ENCODE measurements at regions not wholly inside any gene's neighbourhood (a gene's known extent, or its start where the extent isn't known, plus 50 kb on each side); places are given as distances from the start of the nearest gene placed in this dataset.

DNA sequence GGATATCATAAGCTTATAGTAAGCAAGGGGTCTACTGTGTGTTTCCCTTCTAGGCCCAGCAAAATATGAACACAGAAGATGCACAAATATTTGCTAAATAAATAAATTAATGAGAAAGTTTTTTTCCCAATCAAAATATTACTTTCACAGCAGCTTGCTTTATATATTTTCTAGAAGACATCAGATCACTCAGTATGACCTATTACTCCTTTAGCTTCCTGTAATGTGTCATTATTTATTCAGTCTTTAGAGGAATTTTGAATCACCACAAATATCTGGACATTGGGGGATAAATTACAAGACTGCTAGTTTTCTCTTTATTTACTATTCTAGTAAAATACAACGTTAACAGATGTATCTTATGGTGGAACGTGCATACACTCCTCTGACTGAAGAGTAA lies 765.8 kb upstream of the POM121L12 start:
- TF ChIP-seq CTCF (IDR thresholded peaks at IDR 0.05) (no peak), POLR2AphosphoS5 (IDR thresholded peaks at IDR 0.05) (no peak), POLR2A (IDR thresholded peaks at IDR 0.05) (no peak)
